Naive thymus-derived CD8-positive, alpha-beta T cell (primary cell): ENCODE measurements at regions not wholly inside any gene's neighbourhood (a gene's known extent, or its start where the extent isn't known, plus 50 kb on each side); places are given as distances from the start of the nearest gene placed in this dataset.

Source experiments
- ATAC-seq, 2 donors: fragments of 150-1000 bp; cut with Tn5 transposase in 1 of 2; sonication (Bioruptor Pico), chemical (Tn5 transposase) in 1 of 2; 1 replicate in 1 of 2; 2 replicates in 1 of 2; pipeline ENCODE4 v1.10.0; 2021; ENCODE audit warnings: mild to moderate bottlenecking in 2 of 2, moderate library complexity in 2 of 2
- POLR2A ChIA-PET: fragments of 350-600 bp; sonication (Branson Sonifier 250); formaldehyde crosslinking; loops from one replicate; lab custom pipeline; 2021; ENCODE audit warnings: antibody characterized with exemption; lab: Charles Lee
- DNase-seq, 10 donors: peaks; one replicate each; pipeline versions ENCODE4 v3.0.0 to v3.0.0-alpha.2; 2020 to 2022
- H3K27ac Mint-ChIP-seq, 10 donors: one replicate each; pipeline ENCODE4 v1.8.0; 2020 to 2022; ENCODE audit warnings: mild to moderate bottlenecking in 10 of 10, mixed read lengths in 10 of 10, moderate library complexity in 4 of 10, inconsistent platforms in 1 of 10
- H3K27me3 Mint-ChIP-seq, 5 donors: one replicate each; pipeline ENCODE4 v1.8.0; 2021 to 2022; ENCODE audit warnings: mixed read lengths in 5 of 5
- H3K36me3 Mint-ChIP-seq, 3 donors: one replicate each; pipeline ENCODE4 v1.8.0; 2020 to 2022; ENCODE audit warnings: mixed read lengths in 3 of 3, mild to moderate bottlenecking in 2 of 3, inconsistent platforms in 1 of 3
- H3K4me1 Mint-ChIP-seq, 4 donors: one replicate each; pipeline ENCODE4 v1.8.0; 2021 to 2022; ENCODE audit warnings: mixed read lengths in 4 of 4
- H3K4me3 Mint-ChIP-seq, 10 donors: one replicate each; pipeline ENCODE4 v1.8.0; 2020 to 2022; ENCODE audit warnings: mild to moderate bottlenecking in 10 of 10, mixed read lengths in 10 of 10, moderate library complexity in 6 of 10, inconsistent platforms in 1 of 10
- H3K9me3 Mint-ChIP-seq, 9 donors: one replicate each; pipeline ENCODE4 v1.8.0; 2020 to 2022; ENCODE audit warnings: mixed read lengths in 9 of 9, mild to moderate bottlenecking in 3 of 9, inconsistent platforms in 1 of 9, moderate library complexity in 1 of 9

- peaks cover 0 to 8% (median 0%) of the 10 kb centered on the region in 5 donors for H3K27me3 Mint-ChIP-seq
- ATAC-seq (no peak), DNase-seq (no peak)
- POLR2A ChIA-PET, result no interaction called here
- no peak overlapping the region for H3K27ac Mint-ChIP-seq
- no peaks in the 10 kb centered on the region for H3K36me3 Mint-ChIP-seq
- no peak overlapping the region for H3K4me3 Mint-ChIP-seq
- H3K9me3 Mint-ChIP-seq, result peaks cover 0 to 16% (median 1%) of the 10 kb centered on the region in 9 donors
- no peaks in the 10 kb centered on the region for H3K4me1 Mint-ChIP-seq
Observed at GRCh38 chr2:143877876-143878530, 641.9 kb downstream of the ZEB2 start.

DNA sequence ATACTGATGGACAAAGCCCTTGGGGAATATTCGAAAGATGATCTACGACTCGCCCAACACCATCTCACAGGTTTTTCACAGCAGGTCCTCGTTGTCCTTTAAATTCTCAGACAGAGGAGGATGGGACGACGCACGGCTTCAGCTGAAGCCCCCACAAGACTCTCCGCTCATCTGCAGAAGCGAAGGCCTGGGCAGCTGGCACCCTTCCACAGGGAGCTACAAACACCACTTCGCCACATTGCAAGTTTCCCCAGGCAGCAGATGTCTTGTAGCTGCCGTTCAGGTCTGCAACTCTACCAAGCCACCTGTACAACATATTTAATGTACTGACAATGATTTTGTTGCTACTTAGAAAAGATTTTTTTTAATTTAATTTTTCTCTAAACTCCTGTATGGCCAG is 642.9 kb downstream of the ZEB2 start:
- peaks cover 0 to 8% (median 0%) of the 10 kb centered on the region in 5 donors for H3K27me3 Mint-ChIP-seq
- no peaks in the 10 kb centered on the region for H3K4me1 Mint-ChIP-seq
- POLR2A ChIA-PET, result no interaction called here
- no peak overlapping the region for H3K4me3 Mint-ChIP-seq
- no peak overlapping the region for H3K27ac Mint-ChIP-seq
- no peaks in the 10 kb centered on the region for H3K36me3 Mint-ChIP-seq
- H3K9me3 Mint-ChIP-seq, result peaks cover 0 to 20% (median 3%) of the 10 kb centered on the region in 9 donors
- DNase-seq, result no peak
- ATAC-seq, result no peak

GRCh38 chr2:143875295-143876233 is 644.4 kb downstream of the ZEB2 start:
- DNase-seq (no peak), ATAC-seq (no peak)
- Mint-ChIP-seq H3K4me1 (no peaks in the 10 kb centered on the region), H3K9me3 (peaks cover 2 to 25% (median 8%) of the 10 kb centered on the region in 9 donors), H3K36me3 (peaks cover 0 to 2% (median 0%) of the 10 kb centered on the region in 3 donors), H3K27me3 (peaks cover 0 to 8% (median 0%) of the 10 kb centered on the region in 5 donors), H3K4me3 (no peak overlapping the region), H3K27ac (no peak overlapping the region)
- POLR2A ChIA-PET, result no interaction called here

DNA sequence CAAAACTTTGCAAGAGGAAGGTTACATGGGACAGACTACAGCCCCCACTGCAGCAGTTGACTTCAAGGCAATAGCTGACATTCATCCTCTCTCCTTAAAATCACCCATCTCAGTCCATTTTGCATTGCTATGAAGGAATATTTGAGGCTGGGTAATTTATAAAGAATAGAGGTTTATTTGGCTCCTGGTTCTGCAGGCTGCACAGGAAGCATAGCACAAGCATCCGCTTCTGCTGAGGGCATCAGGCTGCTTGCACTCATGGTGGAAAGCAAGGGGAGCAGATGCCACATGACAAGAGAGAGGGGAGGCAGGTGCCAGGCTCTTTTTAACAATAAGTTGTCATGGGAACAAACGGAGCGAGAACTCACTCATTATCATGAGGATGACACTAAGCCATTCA is 646.0 kb downstream of the ZEB2 start:
- peaks cover 8 to 32% (median 17%) of the 10 kb centered on the region in 9 donors for H3K9me3 Mint-ChIP-seq
- H3K4me1 Mint-ChIP-seq, result no peaks in the 10 kb centered on the region
- DNase-seq (no peak), ATAC-seq (no peak)
- no peak overlapping the region for H3K27ac Mint-ChIP-seq
- no peak overlapping the region for H3K4me3 Mint-ChIP-seq
- H3K27me3 Mint-ChIP-seq, result peaks cover 0 to 4% (median 0%) of the 10 kb centered on the region in 5 donors
- H3K36me3 Mint-ChIP-seq, result peaks cover 0 to 5% (median 2%) of the 10 kb centered on the region in 3 donors
- POLR2A ChIA-PET, result no interaction called here

DNA sequence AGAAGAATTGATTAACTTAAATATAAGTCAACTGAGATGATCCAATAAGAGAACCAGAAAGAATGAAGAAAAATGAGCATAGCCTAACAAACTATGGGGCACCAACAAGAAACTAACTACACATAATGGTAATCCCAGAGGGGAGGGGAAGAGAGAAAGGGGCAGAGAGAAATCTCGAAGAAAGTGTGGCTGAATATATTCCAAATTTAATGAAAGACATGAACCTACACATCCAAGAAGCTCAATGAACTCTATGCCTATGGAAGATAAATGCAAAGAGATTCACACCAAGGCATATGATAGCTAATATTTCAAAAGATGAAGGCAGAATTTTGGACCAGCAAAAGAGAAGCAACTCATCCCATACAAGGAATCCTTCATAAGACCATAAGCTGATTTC is 649.2 kb downstream of the ZEB2 start:
- H3K27ac Mint-ChIP-seq, result no peak overlapping the region
- H3K4me1 Mint-ChIP-seq, result no peaks in the 10 kb centered on the region
- peaks cover 8 to 32% (median 17%) of the 10 kb centered on the region in 9 donors for H3K9me3 Mint-ChIP-seq
- no peaks in the 10 kb centered on the region for H3K27me3 Mint-ChIP-seq
- no peak for ATAC-seq
- DNase-seq, result no peak
- POLR2A ChIA-PET, result no interaction called here
- no peak overlapping the region for H3K4me3 Mint-ChIP-seq
- H3K36me3 Mint-ChIP-seq, result peaks cover 0 to 5% (median 2%) of the 10 kb centered on the region in 3 donors

- no peak for DNase-seq
- Mint-ChIP-seq H3K4me1 (no peaks in the 10 kb centered on the region), H3K4me3 (no peak overlapping the region), H3K27me3 (peaks cover 0 to 2% (median 0%) of the 10 kb centered on the region in 5 donors), H3K36me3 (peaks cover 0 to 7% (median 0%) of the 10 kb centered on the region in 3 donors), H3K27ac (no peak overlapping the region), H3K9me3 (peaks cover 0 to 5% (median 0%) of the 10 kb centered on the region in 9 donors)
- no peak for ATAC-seq
- POLR2A ChIA-PET, result no interaction called here
Observed at GRCh38 chr2:143856978-143857377, 662.9 kb downstream of the ZEB2 start.

GRCh38 chr2:143852759-143853158 is 667.2 kb downstream of the ZEB2 start:
- H3K27me3 Mint-ChIP-seq, result peaks cover 0 to 6% (median 3%) of the 10 kb centered on the region in 5 donors
- ATAC-seq, result no peak
- POLR2A ChIA-PET, result no interaction called here
- no peak overlapping the region for H3K27ac Mint-ChIP-seq
- no peaks in the 10 kb centered on the region for H3K4me1 Mint-ChIP-seq
- H3K36me3 Mint-ChIP-seq, result no peaks in the 10 kb centered on the region
- H3K9me3 Mint-ChIP-seq, result no peaks in the 10 kb centered on the region
- DNase-seq, result no peak
- no peak overlapping the region for H3K4me3 Mint-ChIP-seq

DNA sequence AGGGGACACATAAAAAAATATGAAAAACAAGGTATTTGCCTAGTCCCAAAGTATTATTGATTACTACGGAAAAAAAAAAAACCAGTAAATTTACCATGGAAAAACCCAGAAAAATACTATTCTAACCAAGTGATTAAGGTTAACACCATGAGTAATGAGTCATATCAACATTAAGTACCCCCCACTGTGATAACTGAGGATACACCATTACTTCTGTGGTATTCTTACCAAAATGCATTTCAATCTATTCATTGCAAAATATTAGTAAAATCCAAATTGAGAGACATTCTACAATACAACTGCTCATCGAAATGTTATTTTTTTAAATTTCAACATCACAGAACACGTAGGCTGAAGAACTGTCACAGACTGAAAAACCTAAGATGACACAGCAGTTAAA is 669.8 kb downstream of the ZEB2 start:
- Mint-ChIP-seq H3K36me3 (no peaks in the 10 kb centered on the region), H3K4me1 (no peaks in the 10 kb centered on the region), H3K27me3 (peaks cover 9 to 22% (median 14%) of the 10 kb centered on the region in 5 donors), H3K27ac (no peak overlapping the region), H3K4me3 (no peak overlapping the region), H3K9me3 (no peaks in the 10 kb centered on the region)
- ATAC-seq (no peak), DNase-seq (no peak)
- POLR2A ChIA-PET, result no interaction called here

DNA sequence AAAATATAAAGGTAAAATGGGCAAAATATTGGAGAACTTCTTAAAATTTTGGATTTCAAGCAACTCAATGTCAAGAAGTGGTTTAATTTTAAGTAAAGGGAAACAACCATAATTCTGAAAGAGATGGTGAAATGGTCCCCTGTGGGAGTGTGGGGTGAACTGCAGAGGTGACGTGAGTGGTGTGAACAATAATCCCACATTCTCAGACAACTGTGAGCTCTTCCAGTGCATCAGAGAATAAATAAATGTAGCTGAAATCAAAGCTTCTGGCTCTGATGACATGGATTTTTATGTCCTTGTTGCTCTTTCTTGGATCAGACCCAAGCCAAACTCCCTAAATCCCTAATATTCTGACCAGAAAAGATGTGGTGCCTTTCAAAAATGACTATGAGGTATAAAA is 672.7 kb downstream of the ZEB2 start:
- Mint-ChIP-seq H3K4me1 (no peaks in the 10 kb centered on the region), H3K9me3 (no peaks in the 10 kb centered on the region), H3K4me3 (no peak overlapping the region), H3K27ac (no peak overlapping the region), H3K36me3 (no peaks in the 10 kb centered on the region), H3K27me3 (peaks cover 9 to 22% (median 14%) of the 10 kb centered on the region in 5 donors)
- POLR2A ChIA-PET, result no interaction called here
- no peak for ATAC-seq
- DNase-seq, result no peak

DNA sequence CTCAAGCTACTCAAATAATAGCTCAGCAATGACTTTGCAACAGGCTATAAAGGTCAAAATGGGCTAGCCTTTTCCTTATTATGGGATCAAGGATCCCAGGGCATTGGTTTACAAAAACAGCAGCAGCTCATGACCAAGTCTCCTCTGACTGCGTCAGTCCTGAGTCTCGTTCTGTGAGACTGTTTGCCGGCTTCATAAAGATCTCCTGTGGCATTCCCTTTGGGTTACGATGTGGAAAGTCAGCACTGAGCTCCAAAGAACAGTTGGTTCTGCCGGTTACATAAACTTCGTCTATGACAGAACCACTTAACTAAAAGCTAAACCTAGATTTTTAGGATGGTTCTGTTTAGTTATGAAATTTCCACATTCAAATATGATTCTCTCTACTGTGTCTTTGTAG is 674.9 kb downstream of the ZEB2 start:
- POLR2A ChIA-PET, result no interaction called here
- no peaks in the 10 kb centered on the region for H3K36me3 Mint-ChIP-seq
- DNase-seq (no peak), ATAC-seq (no peak)
- H3K27ac Mint-ChIP-seq, result no peak overlapping the region
- peaks cover 7 to 22% (median 14%) of the 10 kb centered on the region in 5 donors for H3K27me3 Mint-ChIP-seq
- peaks cover 0 to 2% (median 0%) of the 10 kb centered on the region in 9 donors for H3K9me3 Mint-ChIP-seq
- no peak overlapping the region for H3K4me3 Mint-ChIP-seq
- H3K4me1 Mint-ChIP-seq, result no peaks in the 10 kb centered on the region

GRCh38 chr2:143843686-143844085 is 676.2 kb downstream of the ZEB2 start:
- H3K9me3 Mint-ChIP-seq, result peaks cover 0 to 2% (median 0%) of the 10 kb centered on the region in 9 donors
- H3K4me3 Mint-ChIP-seq, result no peak overlapping the region
- no peak overlapping the region for H3K27ac Mint-ChIP-seq
- ATAC-seq (no peak), DNase-seq (no peak)
- no peaks in the 10 kb centered on the region for H3K36me3 Mint-ChIP-seq
- no peaks in the 10 kb centered on the region for H3K4me1 Mint-ChIP-seq
- POLR2A ChIA-PET, result no interaction called here
- H3K27me3 Mint-ChIP-seq, result peaks cover 7 to 22% (median 14%) of the 10 kb centered on the region in 5 donors

DNA sequence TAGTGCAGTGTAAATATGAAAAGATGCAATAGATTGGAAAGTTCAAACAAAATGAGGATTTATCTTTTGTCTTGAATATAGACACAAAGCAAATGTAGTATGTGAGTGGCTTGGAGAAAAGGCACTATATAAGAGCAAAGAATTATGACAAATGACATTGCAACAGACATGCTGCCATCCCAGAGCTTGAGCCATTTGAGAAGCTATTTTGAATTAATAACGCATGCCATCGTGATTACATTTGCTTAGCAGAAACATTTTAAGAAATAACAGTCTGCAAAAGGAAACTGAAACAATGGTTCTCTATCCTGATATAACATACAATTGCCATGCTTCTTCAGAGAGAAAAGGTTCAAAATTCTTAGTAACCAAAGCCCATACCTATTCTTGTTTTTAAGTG is 677.1 kb downstream of the ZEB2 start:
- no peak for DNase-seq
- H3K27ac Mint-ChIP-seq, result no peak overlapping the region
- H3K36me3 Mint-ChIP-seq, result no peaks in the 10 kb centered on the region
- ATAC-seq, result no peak
- no peaks in the 10 kb centered on the region for H3K4me1 Mint-ChIP-seq
- peaks cover 0 to 2% (median 0%) of the 10 kb centered on the region in 9 donors for H3K9me3 Mint-ChIP-seq
- no peak overlapping the region for H3K4me3 Mint-ChIP-seq
- POLR2A ChIA-PET, result no interaction called here
- peaks cover 5 to 22% (median 12%) of the 10 kb centered on the region in 5 donors for H3K27me3 Mint-ChIP-seq

DNA sequence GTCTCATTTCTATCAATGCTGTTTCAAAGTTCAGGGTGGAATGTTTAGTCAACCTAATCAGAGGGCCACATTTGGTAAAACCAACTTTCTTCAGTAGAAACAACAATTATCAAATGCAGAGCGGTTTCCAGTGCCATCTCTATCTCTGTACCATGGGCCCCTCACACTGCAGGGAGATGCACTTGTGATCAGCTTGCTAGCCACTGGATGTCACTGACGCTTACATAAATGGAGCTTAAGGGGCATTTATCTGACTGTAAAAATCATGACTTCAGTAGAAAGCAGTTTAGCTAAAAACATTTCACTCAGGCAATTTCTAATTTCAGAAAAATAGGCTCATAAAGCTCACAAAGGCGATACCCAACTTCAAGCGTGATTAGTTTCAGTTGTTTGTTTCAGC is 678.0 kb downstream of the ZEB2 start:
- ATAC-seq, result no peak

More for the DNA sequence above, 678.0 kb downstream of the ZEB2 start:
- H3K27ac Mint-ChIP-seq, result no peak overlapping the region
- peaks cover 0 to 2% (median 0%) of the 10 kb centered on the region in 9 donors for H3K9me3 Mint-ChIP-seq
- H3K4me1 Mint-ChIP-seq, result no peaks in the 10 kb centered on the region
- POLR2A ChIA-PET, result no interaction called here
- H3K36me3 Mint-ChIP-seq, result no peaks in the 10 kb centered on the region
- H3K27me3 Mint-ChIP-seq, result peaks cover 4 to 17% (median 9%) of the 10 kb centered on the region in 5 donors
- H3K4me3 Mint-ChIP-seq, result no peak overlapping the region
- no peak for DNase-seq
